NCI-H2107 treated with DMSO at 0.1 percent for 48 hours (cell line): ENCODE measurements at regions not wholly inside any gene's neighbourhood (a gene's known extent, or its start where the extent isn't known, plus 50 kb on each side); places are given as distances from the start of the nearest gene placed in this dataset.

Experiments used
- DNase-seq: peaks from one replicate; lab custom pipeline; 2025; ENCODE audit not compliant: unreplicated experiment; lab: John Stamatoyannopoulos, UW

DNA sequence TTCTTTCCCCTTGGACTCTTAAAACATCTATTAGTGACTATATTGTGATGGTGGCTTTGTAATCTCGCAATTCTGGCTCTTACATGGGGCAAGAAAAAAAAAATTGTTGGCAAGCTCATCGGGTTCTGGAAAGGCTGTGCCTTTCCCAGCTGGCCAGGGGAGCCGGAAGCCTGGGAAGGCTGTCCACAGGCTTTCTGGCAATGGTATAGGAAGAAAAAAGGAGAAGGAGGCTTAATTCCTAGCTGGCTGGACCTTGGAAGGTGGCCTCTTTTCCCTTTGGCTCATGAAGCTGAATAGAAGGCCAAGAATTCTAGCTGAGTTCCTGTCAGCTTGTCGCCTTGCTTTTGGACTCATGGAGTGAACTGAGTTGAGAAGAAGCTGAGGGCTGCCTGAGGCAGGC lies 243.5 kb upstream of the SEMA6D start:
- DNase-seq, result no peak

DNA sequence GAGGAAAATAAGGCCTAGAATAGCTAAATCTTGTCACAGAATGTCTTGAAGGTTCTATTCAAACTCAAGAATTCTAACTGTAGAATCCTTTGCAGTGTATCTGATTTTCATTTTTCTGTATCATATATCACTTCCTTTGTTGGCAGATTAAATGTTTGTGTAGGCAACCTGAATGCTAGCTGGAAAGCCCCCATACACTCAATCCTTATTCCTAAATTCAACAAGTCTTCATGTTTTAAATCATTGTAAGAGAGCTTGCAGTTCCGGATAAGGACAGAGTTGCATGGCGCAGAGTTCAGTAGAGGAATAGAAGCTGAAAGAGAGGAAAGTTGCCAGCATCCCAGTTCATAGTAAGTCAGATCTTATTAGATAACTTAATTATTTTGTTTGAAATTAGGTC lies 242.0 kb upstream of the SEMA6D start:
- DNase-seq, result no peak

DNA sequence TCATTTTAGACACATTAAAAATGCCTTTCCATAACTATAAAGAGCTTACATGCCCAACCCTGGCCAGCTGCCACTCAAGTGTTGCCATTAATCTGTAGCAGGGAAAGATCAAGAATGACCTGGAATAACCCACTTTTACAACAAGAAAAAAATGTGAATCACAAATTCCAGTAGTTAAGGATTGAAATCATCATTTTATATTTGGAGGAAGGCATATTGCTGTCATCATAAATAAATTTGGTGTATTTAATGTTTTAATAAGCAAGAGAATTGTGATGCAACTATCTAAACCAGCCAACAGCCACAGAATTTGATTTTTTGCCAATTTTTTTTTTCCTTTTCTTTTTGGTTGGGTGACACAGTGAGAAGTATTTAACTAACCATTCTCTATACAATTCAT lies 240.0 kb upstream of the SEMA6D start:
- DNase-seq, result no peak

DNA sequence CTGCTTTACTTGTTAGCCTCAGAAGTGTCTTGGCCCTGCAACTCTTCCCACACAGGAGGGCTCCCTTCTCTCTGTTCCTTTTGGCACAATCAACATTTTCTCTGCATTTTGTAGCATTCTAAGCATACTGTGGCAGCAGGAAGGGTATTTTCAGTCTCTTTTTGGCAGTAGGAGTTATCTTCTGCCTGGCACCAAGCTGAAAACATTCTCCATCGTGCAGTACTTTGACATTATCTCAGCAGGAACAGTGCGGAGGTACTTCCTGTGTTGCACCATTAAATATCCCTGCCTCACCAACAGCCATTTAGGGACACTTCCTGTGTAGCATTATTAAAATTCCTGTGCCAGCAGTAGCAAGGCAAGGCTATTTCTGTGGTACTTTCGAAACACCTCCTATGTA lies 233.2 kb upstream of the SEMA6D start:
- DNase-seq, result no peak

DNA sequence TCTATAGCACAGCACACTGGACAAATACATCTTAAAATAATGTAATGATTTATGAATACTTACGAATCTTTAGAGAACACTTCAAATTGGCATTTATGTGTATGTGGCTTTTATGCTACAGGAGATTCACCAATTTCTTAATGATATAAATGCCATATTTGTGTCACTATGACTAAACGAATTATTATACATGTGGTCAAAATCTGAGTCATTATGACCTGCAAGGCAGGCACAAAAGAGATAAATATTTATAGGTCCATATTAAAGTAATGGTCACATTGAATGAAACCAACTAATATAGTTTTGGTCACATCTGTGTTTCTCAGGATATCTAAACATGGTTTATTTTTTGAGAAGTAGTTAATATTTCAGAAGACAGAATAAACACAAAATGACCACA lies 232.3 kb upstream of the SEMA6D start:
- no peak for DNase-seq

DNA sequence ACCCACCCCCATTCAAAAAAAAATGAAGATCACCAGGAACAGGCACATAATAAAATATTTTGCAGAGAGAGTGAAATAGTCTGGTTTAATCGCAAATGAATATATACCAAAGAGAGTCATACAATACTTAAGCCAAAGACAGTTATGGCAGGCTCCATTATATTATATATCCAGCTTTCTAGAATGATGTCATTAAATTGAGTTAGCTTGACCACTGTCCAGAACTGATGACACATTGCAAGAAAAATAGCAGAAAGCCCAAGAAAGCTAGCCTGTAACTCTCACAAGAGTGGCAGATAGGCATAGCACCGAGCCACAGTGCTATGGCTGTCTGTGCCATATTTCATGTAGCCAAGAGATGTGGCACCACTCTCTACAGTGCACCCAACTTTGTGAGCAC lies 231.9 kb upstream of the SEMA6D start:
- DNase-seq, result no peak

DNA sequence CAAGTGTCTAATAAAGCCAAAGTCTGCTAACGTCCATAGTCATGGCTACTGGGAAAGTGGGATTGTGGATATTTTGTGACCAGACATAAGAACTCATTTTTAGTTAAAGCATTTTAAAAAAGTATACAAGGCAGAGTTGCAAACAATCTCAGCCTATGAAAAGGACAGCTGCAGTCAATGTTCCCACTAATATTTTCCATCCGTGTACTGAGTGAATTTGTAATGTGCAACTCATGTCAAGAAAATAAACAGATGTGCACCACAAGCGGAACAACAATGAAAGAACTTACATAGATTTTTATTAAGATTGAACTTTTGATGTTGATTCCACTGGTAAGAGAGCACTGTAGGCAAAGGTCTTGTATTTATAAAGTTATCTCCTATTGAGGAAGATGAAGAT lies 231.3 kb upstream of the SEMA6D start:
- no peak for DNase-seq

DNA sequence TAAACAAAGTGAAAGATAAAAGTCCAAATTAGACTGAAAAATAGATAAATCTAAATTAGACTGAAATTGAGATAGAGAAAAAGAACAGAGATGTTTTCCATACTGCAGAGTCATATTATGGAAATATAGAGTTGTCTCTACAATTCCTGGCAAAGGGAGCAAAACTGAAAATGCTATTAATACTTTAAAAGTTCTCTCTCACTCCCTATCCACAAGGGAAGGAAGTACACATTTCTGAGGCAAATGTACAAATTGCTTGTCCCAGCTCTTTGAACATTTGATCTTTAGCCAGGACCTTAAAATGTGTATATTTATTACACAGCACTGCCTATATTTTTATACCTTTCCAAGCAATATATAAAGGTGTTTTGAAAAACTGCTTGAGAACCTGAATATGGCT lies 225.1 kb upstream of the SEMA6D start:
- DNase-seq, result no peak

DNA sequence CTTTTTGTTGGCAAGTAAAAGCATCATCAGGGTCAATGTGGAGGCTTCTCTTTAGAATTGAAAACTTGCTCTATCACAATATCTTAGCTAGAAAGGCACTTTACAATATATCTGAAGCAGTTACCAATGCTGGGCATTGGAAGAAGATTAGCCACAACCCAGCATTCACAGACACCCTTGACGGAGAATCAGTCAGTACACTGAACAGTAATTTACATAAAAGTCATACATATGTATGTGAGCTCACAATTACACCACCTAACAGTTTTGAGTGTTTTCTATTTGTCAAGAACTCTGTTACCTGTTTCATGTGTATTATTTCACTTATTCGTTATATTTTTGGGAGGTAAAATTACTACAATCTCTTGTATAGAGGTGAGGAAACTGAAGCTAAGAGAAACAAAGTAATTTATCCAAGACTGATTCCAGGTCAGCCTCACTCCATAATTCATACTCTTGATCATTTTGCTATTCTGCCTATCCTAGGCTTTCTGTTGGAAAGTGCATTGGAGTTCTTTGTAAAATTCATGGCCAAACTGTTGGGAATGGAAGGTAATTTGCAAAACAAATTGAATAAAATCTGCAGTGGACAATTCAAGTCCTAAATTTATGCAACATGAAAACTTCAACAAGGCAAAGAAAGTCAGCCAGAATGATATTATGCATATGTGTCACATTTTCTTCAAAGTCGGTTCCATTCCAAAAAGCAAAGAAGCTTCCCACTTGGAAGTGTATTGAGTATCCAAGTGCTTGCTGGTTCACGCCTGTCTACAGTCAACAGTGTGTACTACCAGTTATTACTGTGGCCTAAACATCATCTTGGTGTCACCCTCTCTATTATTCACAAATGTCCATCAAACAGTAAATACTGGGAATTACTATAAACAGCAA lies 223.7 kb upstream of the SEMA6D start:
- DNase-seq, result no peak

DNA sequence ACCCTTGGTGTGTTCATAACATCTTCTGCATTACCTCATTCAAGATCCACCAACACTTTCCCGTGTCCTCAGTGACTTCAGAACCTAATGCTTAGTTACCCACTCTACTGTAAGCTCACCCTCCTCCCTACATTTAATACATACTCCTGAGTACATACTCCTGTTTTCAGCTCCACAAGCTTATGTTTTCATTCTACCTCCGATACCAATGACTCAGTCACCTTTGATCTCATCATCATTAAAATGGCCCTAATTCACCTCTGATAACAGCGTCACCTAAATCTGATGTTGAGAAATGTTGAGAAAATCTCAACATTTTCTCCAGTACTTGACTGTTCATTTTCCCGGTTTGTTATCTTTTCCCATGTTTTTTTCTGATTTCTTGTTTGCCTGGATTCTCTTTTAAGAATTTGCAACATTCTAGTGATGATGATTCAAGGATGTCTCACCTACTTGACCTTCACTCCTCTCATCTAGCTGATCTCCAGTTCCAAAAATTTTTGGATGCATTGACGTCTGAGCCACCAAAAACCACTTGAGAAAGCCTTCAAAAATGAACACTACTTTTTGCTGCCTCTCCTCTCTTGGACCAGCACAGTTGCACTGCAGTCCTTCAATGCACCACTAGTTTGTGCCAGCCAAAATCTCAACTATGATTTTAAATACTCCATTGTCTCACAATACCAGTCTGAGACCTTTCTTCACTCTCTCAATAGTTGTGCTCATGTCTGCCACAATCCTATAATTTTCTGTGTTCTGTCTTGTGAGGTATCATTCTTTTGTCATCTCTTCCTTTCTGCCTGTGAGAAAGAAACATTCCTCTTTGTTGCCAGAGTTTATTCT lies 220.7 kb upstream of the SEMA6D start:
- no peak for DNase-seq

DNA sequence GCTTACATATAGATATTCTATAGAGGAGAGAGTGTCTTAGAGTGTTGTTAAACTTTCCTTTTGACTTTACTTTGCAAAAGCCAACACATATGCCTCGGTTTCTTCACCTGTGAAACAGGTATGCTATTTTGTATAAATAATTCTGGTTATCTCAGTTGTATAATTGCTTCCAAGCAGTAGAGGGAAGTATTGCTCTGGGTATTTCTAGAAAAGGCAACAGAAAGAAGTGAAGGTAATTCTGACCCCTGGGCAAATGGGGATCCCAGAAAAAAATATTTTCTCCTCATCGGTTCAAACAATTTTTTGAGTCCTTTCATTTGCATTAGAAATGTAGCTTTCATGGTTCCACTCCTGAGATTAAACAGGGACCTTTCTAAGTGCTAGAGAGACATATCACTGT lies 216.5 kb upstream of the SEMA6D start:
- DNase-seq, result no peak

DNA sequence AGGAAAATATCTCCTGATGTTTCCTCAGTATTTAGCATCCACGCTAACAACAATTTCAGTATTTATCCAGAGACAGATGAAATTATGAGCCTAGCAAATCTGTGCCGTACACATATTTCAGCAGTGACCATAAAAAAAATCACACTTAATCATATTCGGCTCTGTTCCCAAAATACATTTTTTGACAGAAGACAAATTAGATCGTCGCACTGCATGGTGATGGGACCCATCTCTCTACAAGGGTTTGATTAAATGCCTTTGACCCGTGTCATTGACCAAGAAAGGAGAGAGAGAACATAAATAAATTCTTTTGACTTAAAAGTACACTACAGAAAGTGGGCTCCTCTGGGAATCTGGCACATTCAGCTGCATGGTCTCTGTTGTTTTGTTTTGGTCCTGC lies 215.3 kb upstream of the SEMA6D start:
- DNase-seq, result no peak

DNA sequence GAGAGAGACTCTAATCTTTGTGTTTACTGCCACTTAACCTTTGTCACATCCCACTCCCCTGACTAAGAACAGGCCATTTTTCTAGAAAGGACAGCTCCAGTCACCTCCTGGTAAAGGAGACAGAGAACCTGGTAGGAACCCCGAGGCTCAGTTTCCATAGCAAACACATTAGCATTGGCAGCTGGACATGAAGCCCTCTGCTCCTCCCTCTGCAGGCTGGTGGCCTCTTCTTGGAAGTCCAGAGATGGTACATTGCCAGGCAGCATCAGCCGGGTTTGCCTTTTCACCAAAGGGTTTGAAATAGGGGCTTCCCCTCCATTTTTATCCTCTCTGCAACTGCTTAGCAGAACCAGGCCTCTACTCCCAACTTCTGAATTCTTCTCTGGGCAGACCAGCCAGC lies 213.4 kb upstream of the SEMA6D start:
- DNase-seq, result no peak

DNA sequence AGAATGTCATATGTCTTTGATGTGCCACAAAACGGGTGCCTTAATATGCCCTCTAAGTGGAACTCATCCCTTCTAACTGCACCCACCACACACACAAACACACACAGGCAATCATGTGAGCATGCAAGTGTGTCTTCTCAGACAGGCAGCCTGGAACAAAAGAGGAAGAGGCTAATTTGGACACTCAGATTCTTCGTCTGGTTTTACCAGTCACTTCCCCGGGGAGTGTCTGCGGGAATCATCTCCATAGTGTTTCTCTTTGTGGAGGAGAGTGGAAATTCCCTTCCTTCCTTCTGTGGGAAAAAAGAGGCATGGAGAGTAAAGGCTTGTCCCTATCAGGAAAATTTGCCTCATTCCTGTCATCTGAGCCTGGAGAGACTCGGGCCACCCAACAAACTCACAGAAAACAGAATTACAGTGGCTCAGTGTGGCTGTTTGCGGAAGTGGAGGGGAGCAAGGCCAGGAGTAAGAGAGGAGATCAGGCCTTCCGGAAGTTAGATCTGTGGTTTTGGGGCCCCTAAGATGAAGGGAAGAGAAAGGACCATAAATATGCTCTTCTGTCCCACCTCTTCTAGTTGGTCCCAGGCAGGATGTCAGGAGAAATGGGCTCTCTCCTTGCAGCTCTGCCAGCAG lies 212.6 kb upstream of the SEMA6D start:
- DNase-seq, result no peak

DNA sequence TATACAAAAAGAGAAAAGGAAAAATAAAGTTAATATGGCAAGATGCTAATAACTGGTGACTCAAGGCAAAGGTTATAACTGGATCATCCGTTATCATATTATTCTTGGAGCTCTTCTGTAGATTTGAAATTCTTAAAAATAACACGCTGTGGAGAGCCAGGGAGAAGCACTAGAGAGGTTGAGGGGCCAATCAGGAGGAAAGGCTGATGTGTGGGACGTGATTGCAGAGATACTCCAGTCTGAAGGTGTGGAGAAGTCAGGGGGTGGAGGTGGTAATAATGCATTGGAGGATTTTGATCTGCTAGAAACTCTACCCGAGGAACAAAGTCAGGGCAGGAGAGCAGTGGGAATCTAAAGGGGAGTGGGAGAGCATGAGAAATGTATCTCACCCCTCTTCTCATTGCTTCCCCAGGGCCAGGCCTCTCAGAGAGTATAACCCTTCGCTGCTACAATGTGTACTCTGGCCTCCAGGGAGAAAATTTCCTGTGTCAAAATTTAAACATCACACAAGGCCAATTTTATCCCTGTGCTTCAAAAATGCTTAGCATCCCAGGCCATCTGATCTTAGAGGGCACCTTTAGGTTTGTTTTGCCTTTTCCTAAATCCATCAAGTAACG lies 211.5 kb upstream of the SEMA6D start:
- no peak for DNase-seq

DNA sequence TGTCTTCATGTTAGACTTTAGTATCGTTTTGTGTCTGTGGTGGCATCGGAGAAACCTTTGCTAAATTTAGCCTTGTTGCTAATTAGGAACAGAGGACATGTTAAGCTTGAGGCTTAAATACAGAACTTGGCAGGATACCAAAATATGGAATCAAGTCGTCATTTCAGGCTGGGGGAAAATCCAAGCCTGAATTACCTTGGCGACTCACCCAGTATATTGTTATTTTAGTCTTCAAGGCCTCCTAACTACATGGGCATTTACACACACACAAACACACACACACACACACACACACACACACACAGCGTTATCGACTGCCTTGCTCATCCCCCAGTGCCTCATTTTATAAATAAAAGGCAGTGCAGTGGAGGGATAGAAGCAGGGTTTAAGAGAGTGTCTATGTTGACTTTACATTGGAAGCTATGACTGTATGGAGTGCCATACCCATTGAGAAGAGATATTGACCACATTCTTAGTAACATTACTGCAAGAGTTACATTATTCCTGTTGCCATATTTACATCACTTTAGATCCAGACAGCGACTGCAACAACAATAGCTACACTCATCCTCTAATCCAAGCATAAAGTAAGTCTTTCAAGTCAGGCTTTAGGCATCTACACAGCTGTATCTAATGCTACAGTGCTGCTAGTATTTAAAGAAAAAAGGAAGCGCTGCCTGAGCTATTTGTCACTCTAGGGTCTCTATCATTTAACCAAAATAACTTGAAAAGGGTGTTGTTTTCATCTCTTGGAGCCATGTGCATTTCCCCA lies 210.8 kb upstream of the SEMA6D start:
- no peak for DNase-seq

DNA sequence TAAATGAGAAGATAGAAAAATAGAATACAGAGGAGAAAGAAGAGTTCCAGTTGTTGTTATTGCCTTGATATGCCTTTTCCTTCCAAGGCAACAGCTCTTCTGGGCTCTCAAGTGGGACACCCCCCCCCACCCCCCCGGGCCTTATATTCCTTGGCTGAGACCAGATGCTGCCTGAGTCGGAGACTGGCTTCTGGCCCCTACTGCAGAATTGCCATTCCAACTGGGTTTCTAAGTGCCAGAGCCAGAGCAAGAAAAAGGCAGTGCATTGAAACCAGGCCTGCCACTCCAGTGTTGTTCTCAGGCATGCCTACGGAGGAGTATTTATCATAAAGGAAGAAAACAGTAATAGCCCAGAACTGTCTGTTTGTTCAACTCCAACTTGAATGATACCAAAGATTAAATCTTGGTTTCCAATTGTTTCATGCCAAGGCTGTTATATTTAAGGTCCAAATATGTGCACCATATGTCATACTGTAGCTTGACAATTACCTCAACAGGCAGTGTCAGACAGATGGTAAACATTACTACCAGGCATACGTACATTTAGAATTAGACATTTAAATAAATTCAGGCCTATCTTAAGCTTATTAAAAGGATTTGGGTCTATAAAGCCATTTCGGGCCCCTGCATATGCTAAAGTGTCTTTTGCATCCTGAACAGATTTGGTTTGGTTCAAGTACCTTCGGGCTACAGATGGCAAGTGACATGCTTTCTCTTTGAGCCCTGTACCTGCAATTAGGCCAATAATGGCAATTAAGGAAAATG lies 209.9 kb upstream of the SEMA6D start:
- no peak for DNase-seq

DNA sequence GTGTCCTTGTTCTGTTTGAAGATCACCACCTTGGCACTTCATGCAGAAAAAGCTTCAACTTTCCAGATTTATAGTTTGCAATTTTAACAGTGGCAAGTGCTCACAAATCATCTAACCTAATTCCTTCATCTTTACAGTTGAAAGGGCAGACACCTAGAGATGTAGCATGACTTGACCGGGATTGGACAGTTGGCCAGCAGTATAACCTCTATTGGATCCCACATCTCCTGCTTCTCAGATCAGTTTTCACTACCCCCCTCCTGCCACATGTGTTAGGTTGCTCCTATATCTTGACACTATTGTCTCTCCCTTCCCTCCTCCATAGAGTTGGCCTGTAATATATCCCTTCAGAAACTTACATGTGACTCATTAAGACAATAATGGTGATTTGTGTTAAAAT lies 206.0 kb upstream of the SEMA6D start:
- DNase-seq, result no peak

DNA sequence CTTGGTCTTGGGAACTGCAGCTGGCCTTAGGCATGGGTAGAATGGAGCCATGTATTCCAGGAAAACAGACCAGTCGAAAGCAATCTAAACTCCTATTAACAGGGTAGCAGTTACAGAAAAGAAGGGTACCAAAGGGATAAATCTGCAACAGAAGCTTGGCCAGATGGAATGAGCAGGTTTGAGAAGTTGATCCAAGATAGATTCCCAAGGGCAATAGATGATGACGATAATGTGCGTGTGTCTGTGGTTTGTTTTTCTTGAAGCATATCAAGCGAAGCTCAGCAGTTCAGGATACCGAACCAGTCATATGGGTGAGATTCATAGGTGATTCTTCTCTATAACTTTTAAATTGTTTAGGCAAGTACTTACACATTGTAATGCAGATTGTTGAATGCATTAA lies 203.8 kb upstream of the SEMA6D start:
- DNase-seq, result no peak

DNA sequence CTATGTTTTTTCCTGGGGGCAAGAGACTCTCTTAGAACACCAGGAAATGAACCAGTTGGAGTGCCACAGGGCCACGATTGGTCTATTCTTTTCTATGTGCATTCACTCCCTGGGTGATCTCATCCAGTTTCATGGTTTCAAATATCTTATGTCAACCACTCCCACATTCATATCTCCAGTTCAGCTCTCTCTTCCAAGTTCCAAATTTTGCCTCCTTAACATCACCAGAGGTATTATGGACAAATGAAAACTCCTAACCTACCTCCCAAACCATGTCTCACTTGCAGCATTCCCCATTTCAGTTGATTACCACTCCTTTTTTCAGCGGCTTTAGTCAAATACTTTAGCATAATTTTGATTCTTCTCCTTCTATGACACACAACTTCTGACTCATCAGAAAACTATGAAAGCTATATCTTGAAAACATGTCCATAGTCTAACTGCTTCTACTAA lies 203.1 kb upstream of the SEMA6D start:
- DNase-seq, result no peak
